GM23248 (cell line): ENCODE measurements at regions not wholly inside any gene's neighbourhood (a gene's known extent, or its start where the extent isn't known, plus 50 kb on each side); places are given as distances from the start of the nearest gene placed in this dataset.
A peak's percentile ranks its signal among the peaks of the same experiment; 100 is the strongest.

ENCODE experiments used
- DNase-seq: peaks from one replicate; pipeline ENCODE4 v3.0.0-alpha.2; 2015
- H2AFZ ChIP-seq: fragments of 200-600 bp; sonication (generic); 2 replicates; pipeline ENCODE4 v1.6.1; 2016; ENCODE audit warnings: antibody characterized with exemption
- H3F3A ChIP-seq: fragments of 200-600 bp; sonication (generic); 2 replicates; pipeline ENCODE4 v1.6.1; 2016; ENCODE audit warnings: mild to moderate bottlenecking, antibody characterized with exemption, mixed run types; ENCODE audit not compliant: insufficient read depth
- H3K27ac ChIP-seq: fragments of 200-600 bp; sonication (generic); 2 replicates; pipeline ENCODE4 v1.5.1; 2016; ENCODE audit warnings: mild to moderate bottlenecking
- H3K27me3 ChIP-seq: fragments of 200-600 bp; sonication (generic); replicated peaks from 2 replicates; pipeline ENCODE4 v1.6.1; 2016; ENCODE audit warnings: mild to moderate bottlenecking; ENCODE audit not compliant: insufficient read depth
- H3K36me3 ChIP-seq: fragments of 200-600 bp; sonication (generic); 2 replicates; pipeline ENCODE4 v1.6.1; 2016; ENCODE audit warnings: low read depth, mild to moderate bottlenecking
- H3K4me1 ChIP-seq: fragments of 200-600 bp; sonication (generic); 2 replicates; pipeline ENCODE4 v1.6.1; 2016; ENCODE audit warnings: mild to moderate bottlenecking; ENCODE audit not compliant: insufficient read depth
- H3K4me2 ChIP-seq: fragments of 200-600 bp; sonication (generic); one replicate; pipeline ENCODE4 v1.6.1; 2016; ENCODE audit warnings: mild to moderate bottlenecking; ENCODE audit not compliant: unreplicated experiment
- H3K4me3 ChIP-seq: fragments of 200-600 bp; sonication (generic); 2 replicates; pipeline ENCODE4 v1.5.1; 2016; ENCODE audit warnings: mild to moderate bottlenecking
- H3K79me2 ChIP-seq: fragments of 200-600 bp; sonication (generic); 2 replicates; pipeline ENCODE4 v1.6.1; 2016; ENCODE audit warnings: mild to moderate bottlenecking; ENCODE audit not compliant: insufficient read depth
- H3K9ac ChIP-seq: fragments of 200-600 bp; sonication (generic); 2 replicates; pipeline ENCODE4 v1.6.1; 2016; ENCODE audit warnings: mild to moderate bottlenecking
- H3K9me2 ChIP-seq: fragments of 200-600 bp; sonication (generic); 2 replicates; pipeline ENCODE4 v1.6.1; 2016; ENCODE audit warnings: mixed run types, mild to moderate bottlenecking, moderate library complexity; ENCODE audit not compliant: insufficient read depth
- H3K9me3 ChIP-seq: fragments of 200-600 bp; sonication (generic); one replicate; pipeline ENCODE4 v1.6.1; 2017; ENCODE audit warnings: low read depth
- H4K20me1 ChIP-seq: fragments of 200-600 bp; sonication (generic); 2 replicates; pipeline ENCODE4 v1.6.0; 2016; ENCODE audit not compliant: insufficient read depth
- EZH2 ChIP-seq: fragments of 200-600 bp; sonication (generic); IDR thresholded peaks from 2 replicates; pipeline ENCODE4 v1.6.1; 2018; ENCODE audit warnings: antibody characterized with exemption, mild to moderate bottlenecking; ENCODE audit not compliant: insufficient read depth, poor library complexity, severe bottlenecking
- EZH2phosphoT487 ChIP-seq: fragments of 200-600 bp; sonication (generic); IDR thresholded peaks from 2 replicates; pipeline ENCODE4 v1.6.1; 2018; ENCODE audit warnings: antibody characterized with exemption, moderate library complexity, mild to moderate bottlenecking, low read depth; ENCODE audit not compliant: insufficient read depth
- WGBS, 2 experiments: methylation state at CpG; one replicate each; pipeline ENCODE4 v1.1.6; 2015 to 2017; ENCODE audit warnings: low lambda C conversion rate in 2 of 2, low coverage in 1 of 2; ENCODE audit errors: missing lambda C conversion rate in 2 of 2; 5-methylcytosine and 5-hydroxymethylcytosine counted together
- in situ Hi-C: fragments of 300-500 bp; cut with MboI; formaldehyde crosslinking; loops from 2 replicates; pipeline ENCODE4 v1.15.0; 2020

- TF ChIP-seq EZH2 = no peak
- TF ChIP-seq EZH2phosphoT487 = no peak
- H3K4me3 ChIP-seq = peak overlapping the region; percentile 20; the same call in 1 of the 2 replicates
- no peaks in the 10 kb centered on the region for H3K9me3 ChIP-seq
- H3K36me3 ChIP-seq = no peaks in the 10 kb centered on the region
- no peaks in the 10 kb centered on the region for H3K9me2 ChIP-seq
- no peak for DNase-seq
- no peaks in the 10 kb centered on the region for H3K27me3 ChIP-seq
- H3K27ac ChIP-seq = peak overlapping the region; percentile 58
- H3K4me2 ChIP-seq = peak overlapping the region; percentile 45
- H3K79me2 ChIP-seq = peaks cover 100% of the 10 kb centered on the region
- in situ Hi-C loops = no loop called here
- peaks cover 17% of the 10 kb centered on the region; the same call in 1 of the 2 replicates for H4K20me1 ChIP-seq
- peaks cover 54% of the 10 kb centered on the region for H3F3A ChIP-seq
- no peak overlapping the region for H2AFZ ChIP-seq
- peaks cover 58% of the 10 kb centered on the region for H3K4me1 ChIP-seq
- peak overlapping the region; percentile 14; the same call in 1 of the 2 replicates for H3K9ac ChIP-seq
- 63 to 64% methylated on average over 6 of the region's 6 CpGs for WGBS, 2 experiments
These were observed 152.9 kb upstream of the DST start for GRCh38 chr6:56795466-56796195.

GRCh38 chr6:56794421-56794820 is 151.7 kb upstream of the DST start:
- H3K27me3 ChIP-seq = no peaks in the 10 kb centered on the region
- H3K4me3 ChIP-seq = no peak overlapping the region
- no peak overlapping the region for H3K9ac ChIP-seq
- DNase-seq = no peak
- H3K27ac ChIP-seq = no peak overlapping the region
- H3K4me2 ChIP-seq = peak overlapping the region; percentile 45
- peaks cover 62% of the 10 kb centered on the region for H3F3A ChIP-seq
- H3K4me1 ChIP-seq = peaks cover 66% of the 10 kb centered on the region
- no peaks in the 10 kb centered on the region for H3K9me2 ChIP-seq
- no peaks in the 10 kb centered on the region for H3K9me3 ChIP-seq
- H2AFZ ChIP-seq = no peak overlapping the region
- H3K79me2 ChIP-seq = peaks cover 100% of the 10 kb centered on the region
- peaks cover 18% of the 10 kb centered on the region; the same call in 1 of the 2 replicates for H4K20me1 ChIP-seq
- TF ChIP-seq EZH2phosphoT487 = no peak
- TF ChIP-seq EZH2 = no peak
- in situ Hi-C loops = no loop called here
- H3K36me3 ChIP-seq = no peaks in the 10 kb centered on the region

GRCh38 chr6:56793938-56794337 is 151.2 kb upstream of the DST start:
- Histone ChIP-seq H3K9me3 (no peaks in the 10 kb centered on the region), H2AFZ (no peak overlapping the region), H3K9ac (no peak overlapping the region), H4K20me1 (peaks cover 18% of the 10 kb centered on the region; the same call in 1 of the 2 replicates), H3K4me1 (peaks cover 61% of the 10 kb centered on the region), H3K36me3 (no peaks in the 10 kb centered on the region), H3K79me2 (peaks cover 100% of the 10 kb centered on the region), H3K27ac (no peak overlapping the region), H3K4me3 (no peak overlapping the region), H3K4me2 (no peak overlapping the region), H3K9me2 (no peaks in the 10 kb centered on the region), H3K27me3 (no peaks in the 10 kb centered on the region), H3F3A (peaks cover 63% of the 10 kb centered on the region)
- DNase-seq = no peak
- in situ Hi-C loops = no loop called here
- WGBS, 2 experiments = 80 to 83% methylated on average over 2 of the region's 2 CpGs
- no peak for TF ChIP-seq EZH2phosphoT487
- no peak for TF ChIP-seq EZH2

- H3K4me2 ChIP-seq = no peak overlapping the region
- H3K27ac ChIP-seq = no peak overlapping the region
- H3K4me1 ChIP-seq = peaks cover 43% of the 10 kb centered on the region
- in situ Hi-C loops = no loop called here
- H3K4me3 ChIP-seq = no peak overlapping the region
- no peak for TF ChIP-seq EZH2
- TF ChIP-seq EZH2phosphoT487 = no peak
- peaks cover 51% of the 10 kb centered on the region for H3F3A ChIP-seq
- no peaks in the 10 kb centered on the region for H3K27me3 ChIP-seq
- no peaks in the 10 kb centered on the region for H3K9me2 ChIP-seq
- peaks cover 12% of the 10 kb centered on the region; the same call in 1 of the 2 replicates for H4K20me1 ChIP-seq
- H2AFZ ChIP-seq = no peak overlapping the region
- no peak overlapping the region for H3K9ac ChIP-seq
- H3K36me3 ChIP-seq = no peaks in the 10 kb centered on the region
- no peaks in the 10 kb centered on the region for H3K9me3 ChIP-seq
- DNase-seq = no peak
- H3K79me2 ChIP-seq = peaks cover 100% of the 10 kb centered on the region
These were observed 147.7 kb upstream of the DST start for GRCh38 chr6:56790414-56790813.

GRCh38 chr6:56789879-56790278 is 147.2 kb upstream of the DST start:
- no peak overlapping the region for H3K4me3 ChIP-seq
- H3K79me2 ChIP-seq = peaks cover 100% of the 10 kb centered on the region
- TF ChIP-seq EZH2phosphoT487 (no peak), EZH2 (no peak)
- WGBS, 2 experiments = 95 to 96% methylated on average over 2 of the region's 2 CpGs
- no peak overlapping the region for H3K27ac ChIP-seq
- no peak overlapping the region for H3K4me2 ChIP-seq
- peaks cover 10% of the 10 kb centered on the region; the same call in 1 of the 2 replicates for H4K20me1 ChIP-seq
- H3K36me3 ChIP-seq = no peaks in the 10 kb centered on the region
- in situ Hi-C loops = no loop called here
- H2AFZ ChIP-seq = no peak overlapping the region
- H3K4me1 ChIP-seq = peaks cover 37% of the 10 kb centered on the region
- no peaks in the 10 kb centered on the region for H3K9me3 ChIP-seq
- H3F3A ChIP-seq = peaks cover 46% of the 10 kb centered on the region
- DNase-seq = no peak
- H3K27me3 ChIP-seq = no peaks in the 10 kb centered on the region
- H3K9ac ChIP-seq = no peak overlapping the region
- H3K9me2 ChIP-seq = no peaks in the 10 kb centered on the region
